DMS 273 treated with DMSO at 0.1 percent for 48 hours (cell line): ENCODE measurements at regions not wholly inside any gene's neighbourhood (a gene's known extent, or its start where the extent isn't known, plus 50 kb on each side); places are given as distances from the start of the nearest gene placed in this dataset.
"Not testable (repeated sequence)": the region's sequence is repeated elsewhere in the genome, so short reads cannot be mapped to it uniquely, and the experiment has no call there.

ENCODE experiments used
- DNase-seq: peaks from one replicate; lab custom pipeline; 2025; lab: John Stamatoyannopoulos, UW

DNA sequence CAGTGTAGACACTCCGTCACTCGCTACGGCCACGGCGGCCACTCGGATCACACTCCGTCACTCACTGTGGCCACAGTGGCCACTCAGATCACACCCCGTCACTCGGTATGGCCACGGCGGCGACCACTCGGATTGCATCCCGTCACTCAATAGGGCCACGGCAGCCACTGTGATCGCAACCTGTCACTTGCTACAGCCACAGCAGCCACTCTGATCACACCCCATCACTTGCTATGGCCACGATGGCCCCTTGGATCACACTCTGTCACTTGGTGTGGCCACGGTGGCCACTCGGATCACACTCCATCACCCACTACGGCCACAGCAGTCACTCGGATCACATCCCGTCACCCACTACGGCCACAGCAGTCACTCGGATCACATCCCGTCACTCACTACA, 175.3 kb downstream of the LAT start:
- not testable (repeated sequence) for DNase-seq

DNA sequence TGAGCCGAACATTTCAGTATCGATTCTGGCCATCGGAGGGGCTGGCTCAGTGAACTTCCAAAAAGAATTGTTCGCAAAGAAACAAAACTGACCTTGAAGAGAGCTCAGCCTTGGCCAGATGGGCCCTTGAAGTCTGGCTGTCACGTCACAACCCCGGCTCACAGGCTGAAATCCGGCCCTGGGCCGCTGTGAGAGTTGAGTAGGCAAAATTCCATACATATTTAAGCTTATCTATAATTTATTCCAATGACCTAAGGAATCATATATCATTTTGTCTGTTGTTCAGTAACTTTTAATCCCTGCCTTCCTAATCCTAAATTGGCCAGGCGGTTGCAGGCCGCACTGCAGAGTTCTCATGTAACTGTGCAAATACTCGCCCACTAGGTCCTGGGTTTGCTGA, 174.8 kb downstream of the LAT start:
- not testable (repeated sequence) for DNase-seq

DNA sequence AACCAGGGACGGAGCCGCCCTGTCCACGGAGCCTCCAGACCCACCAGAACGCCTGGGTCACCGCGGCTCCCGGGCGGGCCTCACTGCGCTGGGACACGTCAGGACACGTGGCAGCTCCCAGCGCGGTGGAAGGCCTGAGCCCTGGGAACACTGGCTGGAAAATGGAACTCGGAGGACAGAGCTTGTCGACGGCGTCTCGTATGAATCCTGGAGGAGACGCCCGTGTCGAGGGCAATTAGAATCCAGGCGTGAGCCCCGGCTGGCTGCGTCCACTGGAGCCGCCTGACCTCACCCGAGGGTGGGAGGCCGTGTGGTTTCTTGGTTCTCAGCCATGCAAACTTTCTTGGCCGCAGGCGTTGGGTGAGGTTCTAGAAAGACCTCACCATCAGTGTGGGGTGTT, 173.9 kb downstream of the LAT start:
- no peak for DNase-seq

DNA sequence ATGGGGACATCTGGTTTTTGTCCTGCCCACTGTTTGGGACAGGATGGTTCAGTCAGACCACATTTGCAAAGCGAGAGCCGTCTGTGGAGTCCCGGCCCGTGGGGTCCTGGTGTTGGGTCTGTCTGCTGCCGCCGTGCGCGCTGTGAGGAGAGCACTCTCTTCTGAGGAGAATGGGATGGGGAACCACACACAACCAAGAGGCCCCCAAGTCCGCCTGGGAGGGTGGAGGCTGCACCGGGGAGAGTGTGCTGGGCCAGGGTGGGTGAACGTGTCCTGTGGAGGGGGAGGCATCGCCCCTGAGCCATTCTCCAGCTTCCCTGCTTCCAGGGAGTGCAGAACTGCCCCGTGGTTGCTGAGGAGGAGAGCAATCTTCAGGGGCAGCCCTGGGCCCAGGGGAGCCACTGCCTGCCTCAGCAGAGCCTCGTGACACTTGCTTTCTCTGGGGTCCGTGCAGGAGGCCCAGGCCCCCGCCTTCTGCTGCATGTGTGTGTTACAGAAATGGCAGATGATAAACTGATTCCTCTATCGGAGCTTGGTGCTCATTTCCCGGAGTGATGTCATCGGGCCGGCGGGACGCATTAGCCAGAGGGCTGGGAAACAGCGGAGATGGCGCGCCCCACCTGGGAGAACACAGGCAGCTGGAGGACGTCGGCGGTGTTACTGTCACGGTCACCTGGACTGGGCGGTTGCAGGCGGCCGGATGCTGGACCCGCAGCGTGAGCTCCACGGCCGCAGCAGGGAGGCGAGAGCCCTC, 173.4 kb downstream of the LAT start:
- not testable (repeated sequence) for DNase-seq

DNA sequence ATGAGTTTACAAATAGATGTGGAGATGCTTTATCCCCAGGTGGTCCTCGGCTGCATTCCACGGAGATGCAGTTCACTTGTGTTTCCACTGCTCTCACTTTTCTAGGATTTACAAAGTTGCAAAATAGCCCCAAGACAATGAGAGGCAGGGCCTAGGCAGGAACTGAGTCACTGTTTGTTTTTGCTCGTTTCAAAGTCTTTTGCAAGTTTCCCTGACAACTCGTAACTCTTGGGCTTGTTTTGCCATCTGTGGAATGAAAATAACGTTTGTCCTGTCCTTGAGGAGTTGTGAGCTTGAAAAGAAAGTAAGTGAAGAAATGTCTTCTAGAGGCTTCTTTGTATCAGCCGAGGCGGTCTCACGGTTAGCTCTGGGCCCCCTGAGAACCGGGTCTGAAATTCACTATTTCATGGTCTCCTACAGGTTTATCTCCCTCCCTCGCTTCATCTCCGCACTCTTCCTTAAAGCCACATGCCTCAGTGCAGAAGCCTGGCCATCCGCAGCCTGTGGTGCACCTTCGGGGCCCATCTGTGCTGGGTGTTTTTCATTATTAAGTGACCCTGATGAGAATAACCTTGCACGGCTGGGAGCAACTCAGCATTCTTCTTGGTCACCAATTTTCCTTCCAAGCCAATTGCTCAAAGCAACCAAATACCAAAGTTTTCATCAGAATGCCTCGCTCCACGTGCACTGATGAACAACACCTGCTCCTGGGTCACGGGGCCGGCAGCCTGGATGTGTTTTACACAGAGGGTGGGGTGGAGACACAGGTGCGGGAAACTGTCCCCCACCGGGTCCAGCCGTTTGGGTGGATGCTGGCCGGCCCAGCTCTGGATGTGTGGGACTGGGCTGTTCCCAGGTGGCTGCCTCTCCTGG, 172.4 kb downstream of the LAT start:
- not testable (repeated sequence) for DNase-seq

DNA sequence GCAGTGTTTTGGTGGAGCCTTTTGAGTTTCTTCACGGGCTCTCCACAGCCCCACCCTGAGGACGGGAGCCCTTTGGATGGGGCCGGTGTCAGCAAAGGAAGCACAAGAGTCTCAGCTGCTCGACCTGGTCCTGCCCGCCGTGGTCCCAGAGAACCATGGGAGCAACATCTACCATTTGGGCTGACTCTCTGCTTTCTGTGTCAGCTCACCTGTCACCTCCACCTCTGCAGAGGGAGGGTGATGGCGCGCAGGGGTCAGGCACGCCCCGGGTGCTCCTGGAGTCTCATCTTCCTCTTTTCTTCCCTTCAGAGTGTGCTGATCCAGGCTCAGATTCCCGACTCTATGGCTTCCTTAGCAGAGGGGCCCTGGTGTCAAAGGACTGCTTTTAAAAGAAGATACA, 171.7 kb downstream of the LAT start:
- no peak for DNase-seq

DNA sequence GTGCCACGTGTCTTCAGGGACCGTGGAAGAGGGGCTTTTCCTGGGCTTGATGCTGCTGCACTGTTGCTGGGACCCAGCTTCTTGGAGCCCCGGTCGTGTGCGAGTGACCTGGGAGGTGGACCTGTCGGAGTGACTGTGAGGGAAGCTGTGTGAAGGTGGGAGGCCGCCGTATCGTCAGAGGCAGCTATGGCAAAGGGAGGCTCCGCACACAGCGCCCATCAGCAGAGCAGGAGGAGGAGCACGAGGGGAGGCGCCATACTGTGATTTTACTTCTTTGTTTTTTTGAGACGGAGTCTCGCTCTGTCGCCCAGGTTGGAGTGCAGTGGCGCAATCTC, 171.0 kb downstream of the LAT start:
- DNase-seq = not testable (repeated sequence)

DNA sequence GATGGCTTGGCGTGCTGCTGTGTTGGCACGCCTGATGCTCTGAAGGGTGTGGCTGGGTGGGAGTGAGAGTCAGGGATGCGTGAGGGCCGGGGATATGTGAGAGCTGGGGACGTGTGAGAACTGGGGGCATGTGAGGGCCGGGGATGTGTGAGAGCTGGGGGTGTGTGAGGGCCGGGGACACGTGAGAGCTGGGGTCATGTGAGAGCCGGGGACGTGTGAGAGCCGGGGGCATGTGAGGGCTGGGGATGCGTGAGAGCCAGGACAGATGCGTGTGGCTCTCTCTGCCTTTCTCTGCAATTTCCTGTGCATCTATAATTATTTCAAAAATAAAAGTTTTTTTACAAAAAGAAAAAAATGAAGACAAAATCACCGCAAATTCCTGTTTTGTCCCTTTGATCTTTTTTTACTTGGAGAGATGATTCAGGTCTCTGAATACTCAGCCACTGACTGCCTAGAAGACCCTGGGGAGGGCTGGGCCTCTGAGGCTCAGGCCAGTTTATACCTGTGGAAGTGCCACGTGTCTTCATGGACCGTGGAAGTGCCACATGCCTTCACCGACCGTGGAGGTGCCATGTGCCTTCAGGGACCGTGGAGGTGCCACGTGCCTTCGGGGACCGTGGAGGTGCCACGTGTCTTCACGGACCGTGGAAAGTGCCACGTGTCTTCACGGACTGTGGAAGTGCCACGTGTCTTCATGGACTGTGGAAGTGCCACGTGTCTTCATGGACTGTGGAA, 170.4 kb downstream of the LAT start:
- not testable (repeated sequence) for DNase-seq

DNA sequence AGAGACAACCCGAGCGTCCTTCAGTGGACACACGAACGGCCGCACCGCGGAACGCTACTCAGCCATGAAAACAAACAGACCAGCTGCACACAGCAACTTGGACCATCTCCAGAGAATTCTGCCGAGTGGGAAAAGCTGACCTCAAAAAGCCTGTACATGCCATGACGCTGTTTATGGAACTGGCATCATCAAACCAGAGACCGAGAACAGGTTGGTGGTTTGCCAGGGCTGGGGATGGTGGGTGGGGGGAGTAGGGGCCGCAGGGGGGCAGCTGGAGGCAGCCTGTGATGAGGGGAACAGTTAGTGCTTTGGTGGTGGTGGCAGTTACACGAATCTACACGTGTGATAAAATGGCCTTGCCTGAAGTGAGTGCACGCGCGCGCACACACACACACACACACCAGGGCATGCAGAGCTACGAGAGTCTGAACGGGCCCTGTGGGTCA, 169.8 kb downstream of the LAT start:
- no peak for DNase-seq

DNA sequence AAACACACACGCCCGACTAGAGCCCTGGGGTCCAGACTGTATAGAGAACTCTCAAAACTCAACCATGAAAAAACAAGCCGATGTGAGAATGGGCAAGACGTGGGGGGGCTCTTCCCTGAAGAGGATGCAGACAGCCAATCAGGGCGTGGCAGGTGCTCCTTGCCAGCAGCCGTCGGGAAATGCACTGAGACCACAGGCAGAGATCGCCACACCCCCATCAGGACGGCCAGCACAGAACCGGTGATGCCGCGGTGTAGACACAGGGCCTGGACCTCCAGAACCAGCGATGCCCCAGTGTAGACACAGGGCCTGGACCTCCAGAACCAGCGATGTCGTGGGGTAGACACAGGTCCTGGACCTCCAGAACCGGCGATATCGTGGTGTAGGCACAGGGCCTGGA, 169.2 kb downstream of the LAT start:
- DNase-seq = no peak

DNA sequence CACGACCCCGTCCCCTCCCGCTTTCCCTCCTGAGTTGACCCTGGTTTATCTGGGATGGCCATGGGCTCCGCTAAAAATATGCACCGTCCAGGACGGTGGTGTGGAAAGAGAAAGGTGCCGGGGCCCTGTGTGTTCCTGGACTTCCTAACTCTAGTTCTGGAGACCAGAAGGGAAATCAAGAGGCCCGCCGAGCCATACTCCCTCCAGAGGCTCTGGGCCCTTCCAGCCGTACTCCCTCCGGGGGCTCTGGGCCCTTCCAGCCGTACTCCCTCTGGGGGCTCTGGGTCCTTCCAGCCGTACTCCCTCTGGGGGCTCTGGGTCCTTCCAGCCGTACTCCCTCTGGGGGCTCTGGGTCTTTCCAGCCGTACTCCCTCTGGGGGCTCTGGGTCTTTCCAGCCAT, 168.5 kb downstream of the LAT start:
- not testable (repeated sequence) for DNase-seq

DNA sequence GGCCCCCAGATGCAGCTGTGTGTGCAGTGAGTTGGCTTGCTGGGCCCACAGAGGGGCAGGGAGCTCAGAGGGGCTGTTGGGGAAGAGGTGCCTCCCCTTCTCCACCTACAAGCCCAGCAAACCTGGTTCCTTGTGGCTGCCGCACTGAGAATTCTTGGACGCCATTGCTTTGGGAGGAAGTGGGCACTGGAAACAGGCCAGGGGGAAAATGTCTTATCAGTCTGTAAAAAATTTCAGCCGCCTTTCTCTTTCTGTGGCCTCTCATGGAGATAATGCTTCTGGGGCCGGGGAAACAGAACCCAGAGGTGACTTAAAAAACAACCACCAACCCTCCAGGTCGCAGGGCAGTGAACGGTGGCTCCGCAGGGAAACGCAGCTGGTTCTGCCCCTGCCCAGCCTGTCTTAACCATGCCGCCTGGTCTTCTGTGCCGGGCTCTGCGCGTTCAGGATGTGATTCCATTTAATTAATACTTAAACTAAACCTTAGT, 167.7 kb downstream of the LAT start:
- not testable (repeated sequence) for DNase-seq

DNA sequence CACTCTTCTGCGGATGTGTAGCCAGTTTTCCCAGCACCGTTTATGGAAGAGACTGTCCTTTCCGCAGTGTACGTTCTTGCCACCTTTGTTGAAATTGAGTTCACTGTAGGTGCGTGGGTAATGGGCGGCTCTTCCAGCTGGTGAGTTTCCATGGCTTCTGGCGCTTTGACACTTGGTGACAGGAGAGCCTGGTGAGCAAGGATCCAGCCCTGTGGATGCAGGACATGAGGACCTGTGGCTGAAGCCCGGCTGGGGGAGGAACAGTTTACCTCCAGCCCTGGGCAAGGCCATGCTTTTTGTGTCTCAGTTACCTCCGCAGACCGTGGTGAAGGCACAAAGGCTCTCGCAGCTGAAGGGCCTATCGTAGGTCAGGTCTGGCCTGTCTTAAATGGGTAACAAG, 166.5 kb downstream of the LAT start:
- no peak for DNase-seq

DNA sequence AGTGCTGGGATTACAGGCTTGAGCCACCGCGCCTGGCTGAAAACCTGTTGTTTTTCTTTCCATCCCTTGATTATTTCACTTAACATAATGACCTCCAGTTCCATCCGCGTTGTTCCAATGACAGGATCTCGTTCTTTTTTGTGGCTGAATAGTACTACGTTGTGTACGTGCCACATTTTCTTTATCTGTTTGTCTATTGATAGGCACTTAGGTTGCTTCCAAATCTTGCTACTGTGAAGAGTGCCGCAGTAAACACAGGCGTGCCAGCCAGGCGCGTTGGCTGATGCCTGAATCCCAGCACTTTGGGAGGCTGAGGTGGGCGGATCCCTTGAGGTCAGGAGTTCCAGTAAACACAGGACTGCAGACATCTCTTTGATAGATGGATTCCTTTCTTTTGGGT, 165.1 kb downstream of the LAT start:
- DNase-seq = not testable (repeated sequence)

DNA sequence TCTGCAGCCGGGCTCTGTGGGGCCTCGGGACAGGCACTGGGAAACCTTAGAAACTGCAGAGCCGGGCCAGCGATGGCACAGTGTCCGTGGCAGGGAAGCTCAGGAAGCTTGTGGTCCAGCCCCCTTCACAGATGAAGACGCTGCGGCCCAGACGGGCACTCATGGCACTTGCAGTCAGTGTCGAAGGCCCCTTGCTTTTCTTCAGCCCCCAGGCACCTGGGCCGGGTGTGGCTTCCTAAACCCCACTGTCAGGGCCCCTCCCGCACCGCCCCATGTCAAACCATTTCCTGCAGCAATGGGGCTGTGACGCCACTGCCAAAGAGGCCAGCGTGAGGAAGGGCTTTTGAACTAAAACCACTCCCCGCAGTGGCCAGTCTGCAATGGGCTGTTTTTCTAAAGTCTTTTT, 164.0 kb downstream of the LAT start:
- DNase-seq = no peak

DNA sequence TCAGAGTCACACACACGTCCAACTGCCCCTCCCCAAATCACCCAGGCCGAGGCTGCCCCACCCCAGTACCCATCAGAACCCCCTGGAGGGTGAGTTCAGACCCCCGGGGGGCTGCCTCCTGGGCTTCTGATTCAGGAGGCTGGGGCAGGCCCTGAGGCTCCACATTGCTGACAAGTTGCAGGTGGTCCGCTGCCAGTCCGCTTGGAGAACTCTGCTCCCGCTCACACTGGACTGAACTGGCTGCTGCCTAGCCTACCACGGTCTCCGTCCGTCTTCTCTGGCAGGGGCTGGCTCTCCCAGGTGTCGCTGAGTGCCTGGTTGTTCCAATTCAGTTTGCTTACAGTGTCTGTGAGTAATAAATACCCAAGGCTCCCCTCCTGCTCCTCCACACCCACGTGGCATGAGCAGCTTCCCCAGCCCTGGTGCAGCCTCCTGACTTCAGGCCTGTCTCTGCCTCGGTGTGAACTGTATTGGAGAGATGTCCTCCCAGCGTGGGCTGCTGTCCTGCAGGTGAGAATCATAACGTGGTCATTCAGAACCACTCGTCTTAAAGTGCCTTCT, 163.4 kb downstream of the LAT start:
- DNase-seq = no peak

DNA sequence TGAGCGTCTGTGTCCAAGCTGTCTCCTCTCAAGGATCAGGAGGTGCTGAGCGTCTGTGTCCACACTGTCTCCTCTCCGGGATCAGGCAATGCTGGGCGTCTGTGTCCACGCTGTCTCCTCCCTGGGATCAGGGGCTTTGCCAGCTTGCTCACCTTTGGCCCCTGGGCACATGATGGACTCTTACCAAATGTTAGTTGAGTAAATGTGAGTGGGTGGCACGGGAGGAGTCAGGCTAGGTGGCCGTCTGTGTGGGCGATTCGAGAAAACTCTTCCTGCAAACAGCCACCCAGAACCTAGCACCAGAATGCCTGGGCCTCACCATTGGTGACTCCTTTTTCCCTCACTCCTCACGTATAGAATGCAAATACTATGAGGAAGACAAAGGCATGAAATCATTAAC, 162.9 kb downstream of the LAT start:
- DNase-seq = not testable (repeated sequence)

DNA sequence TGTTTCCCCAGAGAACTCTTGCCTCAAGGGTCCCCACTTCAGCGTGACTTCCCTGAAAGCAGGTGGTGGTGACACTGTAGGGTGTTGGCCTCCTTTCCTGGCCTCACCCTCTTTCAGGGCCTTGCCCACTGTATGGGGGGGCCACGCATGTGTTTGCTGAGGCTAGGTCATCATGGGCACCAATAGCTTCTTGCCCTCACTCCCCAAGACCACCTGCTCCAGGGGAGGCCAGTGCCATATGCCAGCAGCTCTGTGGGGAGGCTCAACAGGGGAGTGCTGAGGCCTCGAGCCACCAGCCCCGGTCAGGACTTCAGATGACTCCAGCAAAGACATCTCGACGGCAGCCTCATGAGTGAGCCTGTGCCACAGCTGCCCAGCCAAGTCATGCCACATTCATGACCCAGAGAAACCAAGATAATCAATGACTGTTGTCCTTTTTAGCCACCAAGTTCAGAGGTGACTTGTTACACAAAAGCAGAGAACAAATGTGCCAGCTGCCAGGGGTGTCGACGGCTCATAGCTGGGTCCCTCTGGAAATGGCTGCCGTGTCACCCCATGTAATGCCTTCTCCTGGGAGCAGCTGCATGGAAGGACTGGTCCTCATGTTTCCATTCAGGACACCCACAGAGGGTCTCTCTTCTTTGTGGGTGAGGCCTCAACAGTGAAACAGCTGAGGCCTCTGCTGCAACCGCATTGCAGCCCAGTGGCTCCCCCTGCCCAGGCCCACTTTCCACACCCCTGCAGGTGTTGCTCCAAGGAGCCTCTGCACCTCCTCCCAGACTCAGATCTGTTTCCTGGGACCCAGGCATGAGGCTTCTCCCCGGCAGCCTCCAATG, 162.2 kb downstream of the LAT start:
- DNase-seq = not testable (repeated sequence)

DNA sequence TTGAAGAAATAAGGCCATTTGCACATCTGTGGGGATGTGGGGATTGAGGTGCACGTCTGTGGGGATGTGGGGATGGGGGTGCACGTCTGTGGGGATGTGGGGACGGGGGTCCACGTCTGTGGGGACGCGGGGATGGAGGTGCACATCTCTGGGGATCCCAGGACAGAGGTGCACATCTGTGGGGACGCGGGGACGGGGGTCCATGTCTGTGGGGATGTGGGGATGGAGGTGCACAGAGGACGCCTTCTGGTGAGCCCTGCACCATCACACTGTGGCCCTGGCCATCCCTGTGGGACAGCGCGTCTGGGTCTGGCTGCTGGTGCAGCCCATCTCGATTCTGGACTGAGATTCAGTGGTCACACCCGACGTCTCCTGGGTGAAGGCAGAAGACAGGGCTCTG, 161.4 kb downstream of the LAT start:
- no peak for DNase-seq

DNA sequence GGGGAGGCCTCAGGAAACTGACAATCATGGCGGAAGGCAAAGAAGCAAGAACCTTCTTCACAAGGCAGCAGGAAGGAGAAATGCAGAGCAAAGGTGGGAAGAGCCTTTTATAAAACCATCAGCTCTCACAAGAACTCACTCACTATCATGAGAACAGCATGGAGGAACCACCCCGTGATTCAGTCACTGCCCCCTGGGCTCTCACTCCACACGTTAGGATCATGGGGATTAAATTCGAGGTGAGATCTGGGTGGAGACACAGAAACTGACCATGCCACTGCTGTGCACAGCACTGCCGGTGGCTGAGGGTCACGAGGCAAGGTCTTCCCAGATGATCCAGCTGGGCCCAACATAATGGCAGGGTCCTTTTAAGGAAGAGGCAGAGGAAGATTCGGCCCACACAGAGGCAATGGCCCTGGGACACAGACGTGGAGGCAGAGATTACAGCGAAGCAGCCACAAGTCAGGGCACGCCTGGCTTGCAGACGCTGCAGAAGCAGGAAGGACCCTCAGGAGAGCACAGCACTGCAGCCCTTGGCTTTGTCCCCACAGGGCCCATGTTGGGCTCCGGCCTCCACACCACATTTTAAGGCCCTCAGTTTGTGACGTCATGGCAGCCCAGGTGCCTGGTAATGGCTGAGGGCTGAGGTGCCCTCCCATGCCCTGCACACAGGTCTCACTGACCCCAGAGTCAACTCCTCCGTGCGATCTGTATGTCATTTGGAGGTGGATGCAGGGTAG, 160.8 kb downstream of the LAT start:
- not testable (repeated sequence) for DNase-seq
